PC-3 (cell line): ENCODE measurements at regions not wholly inside any gene's neighbourhood (a gene's known extent, or its start where the extent isn't known, plus 50 kb on each side); places are given as distances from the start of the nearest gene placed in this dataset.

Experiments used
- ATAC-seq: fragments of 200-7000 bp; cut with Tn5 transposase; 2 replicates; pipeline ENCODE4 v1.9.1; 2020; ENCODE audit warnings: mild to moderate bottlenecking, moderate library complexity
- BruUV-seq: library from RNA; stranded (reverse); fragments of 400-500 nt; replicated peaks from 2 replicates; lab custom pipeline; 2021; lab: Mats Ljungman, UMichigan
- CTCF ChIA-PET: fragments of 300-600 bp; sonication (Branson Sonifier 250); formaldehyde crosslinking; loops from one replicate; lab custom pipeline; 2022; ENCODE audit warnings: antibody characterized with exemption; lab: Charles Lee
- POLR2A ChIA-PET: fragments of 300-600 bp; sonication (Branson Sonifier 250); formaldehyde crosslinking; loops from one replicate; lab custom pipeline; 2022; ENCODE audit warnings: antibody characterized with exemption; ENCODE audit not compliant: unreplicated experiment; lab: Charles Lee
- DNase-seq: peaks from one replicate; pipeline ENCODE4 v3.0.0-alpha.2; 2015
- H2AFZ ChIP-seq: fragments of 300-600 bp; sonication (generic); 2 replicates; pipeline ENCODE4 v1.6.0; 2016; ENCODE audit warnings: antibody characterized with exemption, low read length
- H3F3A ChIP-seq: fragments of 300-600 bp; sonication (generic); one replicate; pipeline ENCODE4 v1.6.0; 2017; ENCODE audit warnings: antibody characterized with exemption, low read length, control low read depth, mild to moderate bottlenecking; ENCODE audit not compliant: unreplicated experiment
- H3K27ac ChIP-seq: fragments of 300-600 bp; sonication (generic); 2 replicates; pipeline ENCODE4 v1.5.1; 2016; ENCODE audit warnings: mild to moderate bottlenecking, low read length
- H3K27me3 ChIP-seq: fragments of 300-600 bp; sonication (generic); 2 replicates; pipeline ENCODE4 v1.6.1; 2016; ENCODE audit warnings: low read length, mixed read lengths
- H3K36me3 ChIP-seq: fragments of 300-600 bp; sonication (generic); 2 replicates; pipeline ENCODE4 v1.6.1; 2016; ENCODE audit warnings: low read depth, mixed run types, low read length, mixed read lengths
- H3K4me1 ChIP-seq: fragments of 300-600 bp; sonication (generic); 2 replicates; pipeline ENCODE4 v1.5.1; 2016; ENCODE audit warnings: low read length; ENCODE audit not compliant: insufficient read depth
- H3K4me2 ChIP-seq: fragments of 300-600 bp; sonication (generic); 2 replicates; pipeline ENCODE4 v1.6.0; 2016; ENCODE audit warnings: low read length
- H3K4me3 ChIP-seq: fragments of 300-600 bp; sonication (generic); 2 replicates; pipeline ENCODE4 v1.5.1; 2016; ENCODE audit warnings: mild to moderate bottlenecking, low read length, mixed read lengths
- H3K79me2 ChIP-seq: fragments of 300-600 bp; sonication (generic); 2 replicates; pipeline ENCODE4 v1.6.1; 2017; ENCODE audit warnings: low read length, mixed read lengths
- H3K9ac ChIP-seq: fragments of 300-600 bp; sonication (generic); 2 replicates; pipeline ENCODE4 v1.6.0; 2016; ENCODE audit warnings: mild to moderate bottlenecking, low read length
- H3K9me2 ChIP-seq: fragments of 300-600 bp; sonication (generic); replicated peaks from 2 replicates; pipeline ENCODE4 v1.6.1; 2016; ENCODE audit warnings: mixed run types, low read length, mixed read lengths
- H3K9me3 ChIP-seq: fragments of 300-600 bp; sonication (generic); 2 replicates; pipeline ENCODE4 v1.6.1; 2016; ENCODE audit warnings: low read length, mixed read lengths
- H4K20me1 ChIP-seq: fragments of 300-600 bp; sonication (generic); 2 replicates; pipeline ENCODE4 v1.6.1; 2016; ENCODE audit warnings: low read length, mixed read lengths
- EZH2 ChIP-seq: fragments of 300-600 bp; sonication (generic); IDR thresholded peaks from one replicate; pipeline ENCODE4 v1.6.1; 2017; ENCODE audit warnings: antibody characterized with exemption, mild to moderate bottlenecking, low read length; ENCODE audit not compliant: unreplicated experiment
- EZH2phosphoT487 ChIP-seq: fragments of 300-600 bp; sonication (generic); IDR thresholded peaks from 2 replicates; pipeline ENCODE4 v1.6.1; 2018; ENCODE audit warnings: mild to moderate bottlenecking, antibody characterized with exemption, low read length, borderline replicate concordance
- intact Hi-C: fragments of 100-400 bp; cut with micrococcal nuclease; formaldehyde crosslinking; loops from 2 replicates; pipeline ENCODE4 v1.9.0; 2023
- TF ChIP-seq, protein P1 (sequence below): fragments of 300-600 bp; sonication (generic); conservative IDR thresholded peaks from 2 replicates; pipeline ENCODE4 v1.5.1; 2017; ENCODE audit warnings: antibody characterized with exemption, low read depth, mild to moderate bottlenecking, low read length

DNA sequence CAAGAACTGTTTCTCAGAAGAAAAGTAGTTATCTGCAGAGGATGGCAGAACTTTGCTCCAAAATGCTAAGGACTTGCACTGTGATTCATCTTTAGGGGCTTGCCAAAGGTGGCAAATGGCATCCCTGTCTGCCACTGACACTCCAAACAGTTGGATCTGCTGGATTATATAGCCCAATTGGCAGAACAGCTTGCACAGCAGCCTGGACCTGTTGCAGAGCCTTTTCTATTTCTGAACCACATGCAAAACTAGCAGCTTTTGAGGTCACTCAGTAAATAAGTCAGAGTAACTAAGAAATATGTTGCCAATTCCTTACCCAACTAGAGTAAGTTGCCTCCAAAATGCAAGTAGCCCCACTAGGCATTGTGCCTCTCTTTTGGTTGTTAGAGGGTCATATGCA, 397.5 kb upstream of the NOVA1 start:
- Histone ChIP-seq H3K4me2 (no peak overlapping the region), H3K27me3 (no peaks in the 10 kb centered on the region), H3K9ac (no peak overlapping the region), H2AFZ (no peak overlapping the region), H3K27ac (no peak overlapping the region), H3K4me1 (no peaks in the 10 kb centered on the region), H3K9me3 (no peaks in the 10 kb centered on the region), H3K36me3 (no peaks in the 10 kb centered on the region), H3K4me3 (no peak overlapping the region), H4K20me1 (no peaks in the 10 kb centered on the region), H3F3A (no peaks in the 10 kb centered on the region), H3K9me2 (no peaks in the 10 kb centered on the region), H3K79me2 (no peaks in the 10 kb centered on the region)
- ATAC-seq (no peak), DNase-seq (no peak)
- intact Hi-C loops, result no loop called here
- POLR2A ChIA-PET, result no interaction called here
- no peak for TF ChIP-seq EZH2phosphoT487
- BruUV-seq, result no TSS peak
- CTCF ChIA-PET, result no interaction called here

DNA sequence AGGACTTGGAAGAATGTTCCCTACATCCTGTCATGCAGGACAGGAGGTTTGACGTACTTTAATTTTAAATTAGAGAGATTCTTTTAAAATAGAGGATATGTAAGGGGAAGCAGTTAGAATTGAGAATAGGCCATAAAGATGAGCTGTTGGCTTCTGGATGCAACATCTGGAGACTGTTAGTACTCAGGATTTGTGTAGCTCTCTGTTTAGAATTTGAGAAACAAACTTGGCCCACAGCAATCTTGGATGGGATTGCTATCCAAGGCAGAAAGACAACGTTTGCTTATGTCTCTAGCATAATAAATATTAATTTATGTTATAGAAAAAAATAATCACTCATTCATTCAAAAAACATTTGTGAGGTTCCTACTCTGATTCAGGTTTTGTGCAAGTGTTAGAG, 398.4 kb upstream of the NOVA1 start:
- no peak overlapping the region for H3K9ac ChIP-seq
- H3K27me3 ChIP-seq, result no peaks in the 10 kb centered on the region
- no peaks in the 10 kb centered on the region for H3K79me2 ChIP-seq
- CTCF ChIA-PET, result no interaction called here
- H3K4me3 ChIP-seq, result no peak overlapping the region
- no peak for DNase-seq
- intact Hi-C loops, result no loop called here
- H3F3A ChIP-seq, result no peaks in the 10 kb centered on the region
- H3K9me2 ChIP-seq, result no peaks in the 10 kb centered on the region
- H3K27ac ChIP-seq, result no peak overlapping the region
- no peaks in the 10 kb centered on the region for H3K36me3 ChIP-seq
- no peaks in the 10 kb centered on the region for H3K4me1 ChIP-seq
- H2AFZ ChIP-seq, result no peak overlapping the region
- H3K9me3 ChIP-seq, result no peaks in the 10 kb centered on the region
- POLR2A ChIA-PET, result no interaction called here
- no peak overlapping the region for H3K4me2 ChIP-seq
- BruUV-seq, result no TSS peak
- no peaks in the 10 kb centered on the region for H4K20me1 ChIP-seq
- ATAC-seq, result no peak
- no peak for TF ChIP-seq EZH2phosphoT487
- TF ChIP-seq, protein P1, sequence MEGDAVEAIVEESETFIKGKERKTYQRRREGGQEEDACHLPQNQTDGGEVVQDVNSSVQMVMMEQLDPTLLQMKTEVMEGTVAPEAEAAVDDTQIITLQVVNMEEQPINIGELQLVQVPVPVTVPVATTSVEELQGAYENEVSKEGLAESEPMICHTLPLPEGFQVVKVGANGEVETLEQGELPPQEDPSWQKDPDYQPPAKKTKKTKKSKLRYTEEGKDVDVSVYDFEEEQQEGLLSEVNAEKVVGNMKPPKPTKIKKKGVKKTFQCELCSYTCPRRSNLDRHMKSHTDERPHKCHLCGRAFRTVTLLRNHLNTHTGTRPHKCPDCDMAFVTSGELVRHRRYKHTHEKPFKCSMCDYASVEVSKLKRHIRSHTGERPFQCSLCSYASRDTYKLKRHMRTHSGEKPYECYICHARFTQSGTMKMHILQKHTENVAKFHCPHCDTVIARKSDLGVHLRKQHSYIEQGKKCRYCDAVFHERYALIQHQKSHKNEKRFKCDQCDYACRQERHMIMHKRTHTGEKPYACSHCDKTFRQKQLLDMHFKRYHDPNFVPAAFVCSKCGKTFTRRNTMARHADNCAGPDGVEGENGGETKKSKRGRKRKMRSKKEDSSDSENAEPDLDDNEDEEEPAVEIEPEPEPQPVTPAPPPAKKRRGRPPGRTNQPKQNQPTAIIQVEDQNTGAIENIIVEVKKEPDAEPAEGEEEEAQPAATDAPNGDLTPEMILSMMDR, result no peak
- TF ChIP-seq EZH2, result no peak

DNA sequence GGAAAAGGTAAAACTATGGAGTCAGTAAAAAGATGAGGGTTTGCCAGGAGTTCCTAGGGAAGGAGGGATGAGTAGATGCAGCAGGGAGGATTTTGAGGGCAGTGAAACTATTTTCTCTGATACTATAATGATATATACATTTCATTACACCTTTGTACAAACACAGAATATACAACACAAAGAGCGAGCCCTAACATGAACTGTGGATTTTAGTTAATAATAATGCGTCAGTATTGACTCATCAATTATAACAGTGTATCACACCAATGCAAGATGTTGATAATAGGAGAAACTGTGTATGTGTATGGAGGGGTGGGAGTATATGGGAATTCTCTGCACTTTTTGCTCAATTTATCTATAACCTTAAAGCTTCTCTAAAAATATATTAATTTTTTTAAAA, 404.3 kb upstream of the NOVA1 start:
- ATAC-seq, result no peak
- Histone ChIP-seq H2AFZ (no peak overlapping the region), H3K9me3 (no peaks in the 10 kb centered on the region), H4K20me1 (no peaks in the 10 kb centered on the region), H3K4me2 (no peak overlapping the region), H3K9ac (no peak overlapping the region), H3K9me2 (no peaks in the 10 kb centered on the region), H3F3A (no peaks in the 10 kb centered on the region), H3K79me2 (no peaks in the 10 kb centered on the region), H3K4me3 (no peak overlapping the region), H3K4me1 (no peaks in the 10 kb centered on the region), H3K36me3 (no peaks in the 10 kb centered on the region), H3K27ac (no peak overlapping the region), H3K27me3 (no peaks in the 10 kb centered on the region)
- intact Hi-C loops, result no loop called here
- BruUV-seq, result no TSS peak
- TF ChIP-seq EZH2 (no peak), EZH2phosphoT487 (no peak)
- TF ChIP-seq, protein P1, result no peak
- DNase-seq, result no peak
- ChIA-PET CTCF (interaction anchor here (0.8 kb wide), 1 partner anchor 188 kb away, joined by 4 read pairs; no protein-coding TSS in a partner anchor), POLR2A (no interaction called here)
